ENCODE measurements at regions not wholly inside any gene's neighbourhood (a gene's known extent, or its start where the extent isn't known, plus 50 kb on each side); places are given as distances from the start of the nearest gene placed in this dataset.

GRCh38 chr10:71042216-71042615 lies 153.9 kb upstream of the PCBD1 start (continued):
- TF ChIP-seq, protein P1, sequence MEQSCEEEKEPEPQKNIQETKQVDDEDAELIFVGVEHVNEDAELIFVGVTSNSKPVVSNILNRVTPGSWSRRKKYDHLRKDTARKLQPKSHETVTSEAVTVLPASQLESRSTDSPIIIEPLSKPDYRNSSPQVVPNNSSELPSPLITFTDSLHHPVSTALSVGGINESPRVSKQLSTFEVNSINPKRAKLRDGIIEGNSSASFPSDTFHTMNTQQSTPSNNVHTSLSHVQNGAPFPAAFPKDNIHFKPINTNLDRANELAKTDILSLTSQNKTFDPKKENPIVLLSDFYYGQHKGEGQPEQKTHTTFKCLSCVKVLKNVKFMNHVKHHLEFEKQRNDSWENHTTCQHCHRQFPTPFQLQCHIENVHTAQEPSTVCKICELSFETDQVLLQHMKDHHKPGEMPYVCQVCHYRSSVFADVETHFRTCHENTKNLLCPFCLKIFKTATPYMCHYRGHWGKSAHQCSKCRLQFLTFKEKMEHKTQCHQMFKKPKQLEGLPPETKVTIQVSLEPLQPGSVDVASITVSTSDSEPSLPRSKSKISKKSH (CRISPR knock-in tag; IDR thresholded peaks at IDR 0.05), result no peak
- TF ChIP-seq MEIS2 (IDR thresholded peaks at IDR 0.05; ENCODE audit: partially characterized antibody) (no peak), HDAC6 (IDR thresholded peaks at IDR 0.05; ENCODE audit: low read depth, low read length) (no peak)

GRCh38 chr10:71042699-71043098 lies 154.3 kb upstream of the PCBD1 start:
- no peak overlapping the region for H2AFZ ChIP-seq (ENCODE audit: low read depth, low read length)
- H3K79me2 ChIP-seq (ENCODE audit: control insufficient read depth, insufficient read depth, low read length), result no peaks in the 10 kb centered on the region
- ChIA-PET CTCF (ENCODE audit: low intra/inter-chr PET ratio) (no interaction called here), POLR2A (interaction anchor here (0.6 to 1.3 kb wide), 3 partner anchors 21 to 152 kb away, joined by 3 read pairs; no protein-coding TSS in a partner anchor)
- peaks cover 14% of the 10 kb centered on the region for H4K20me1 ChIP-seq (replicated peaks; ENCODE audit: control insufficient read depth, insufficient read depth, low read length)
- no peak for ATAC-seq
- no TSS peak for BruUV-seq (replicated peaks)
- no peak overlapping the region for H3K4me3 ChIP-seq
- no peak overlapping the region for H3K4me2 ChIP-seq (ENCODE audit: insufficient read depth, low read length)
- FAIRE-seq, result no peak
- TF ChIP-seq SPI1 (IDR thresholded peaks at IDR 0.05; ENCODE audit: borderline replicate concordance, low read depth, low read length) (no peak), THRAP3 (IDR thresholded peaks at IDR 0.05; ENCODE audit: borderline replicate concordance) (no peak)
- no peaks in the 10 kb centered on the region for H3K9me3 ChIP-seq (replicated peaks; ENCODE audit: control insufficient read depth, insufficient read depth, low read depth, low read length)
- H3K4me1 ChIP-seq (replicated peaks in 1 of 2; ENCODE audit: control insufficient read depth in 2 of 2, insufficient read depth in 2 of 2, low read length in 2 of 2), result no peaks in the 10 kb centered on the region; a peak in 2 of 5 replicates
- 1% methylated on average over 5 of the region's 5 CpGs for WGBS (ENCODE audit: insufficient coverage, low coverage, missing lambda C conversion rate)
- H3K27ac ChIP-seq (ENCODE audit: extremely low read depth, low read depth, low read length), result no peak overlapping the region
- in situ Hi-C loops (cut with MboI) (no loop called here), intact Hi-C loops (cut with micrococcal nuclease) (no loop called here)
- DNase-seq (ENCODE audit: extremely low read depth in 1 of 4, low spot score in 3 of 4), result no peak
- H3K9ac ChIP-seq (ENCODE audit: insufficient read depth in 1 of 2, low read depth in 2 of 2, low read length in 2 of 2), result no peak overlapping the region
- no peaks in the 10 kb centered on the region for H3K36me3 ChIP-seq (ENCODE audit: control insufficient read depth, insufficient read depth, low read length)
- H3K27me3 ChIP-seq (ENCODE audit: control insufficient read depth in 2 of 2, insufficient read depth in 2 of 2, low read length in 2 of 2), result peaks cover 17 to 73% of the 10 kb centered on the region in 2 experiments; a peak in 4 of 5 replicates
- H3K9me1 ChIP-seq (ENCODE audit: control insufficient read depth, insufficient read depth, low read length), result no peaks in the 10 kb centered on the region

Measured in K562 (cell line).